ENCODE measurements at regions not wholly inside any gene's neighbourhood (a gene's known extent, or its start where the extent isn't known, plus 50 kb on each side); places are given as distances from the start of the nearest gene placed in this dataset.

DNA sequence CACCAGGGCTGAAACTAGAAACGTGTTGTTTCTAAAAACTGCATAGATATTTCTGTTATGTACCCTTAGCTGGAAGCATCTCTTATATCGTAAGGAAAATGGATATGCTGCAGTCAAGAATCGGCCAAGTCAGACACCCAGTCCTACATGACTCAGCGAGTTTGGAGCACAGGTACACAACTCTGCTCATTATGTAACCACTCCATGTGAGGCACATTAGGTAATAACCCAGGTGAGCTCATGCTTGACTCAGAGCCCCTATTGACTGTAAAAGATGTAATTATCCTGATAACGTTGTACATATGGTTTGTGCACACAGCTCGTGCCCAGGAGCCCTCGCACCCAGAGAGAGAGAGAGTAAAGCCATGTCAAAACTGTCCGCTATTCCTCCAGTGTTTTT, 593.7 kb upstream of the ACO1 start:
- Histone ChIP-seq H4K91ac (ENCODE audit: insufficient read length, low read depth, low read length) (no peak overlapping the region), H3K4me2 (ENCODE audit: insufficient read depth, insufficient read length, low read length) (no peak overlapping the region), H3K79me2 (ENCODE audit: insufficient read depth, low read length) (no peaks in the 10 kb centered on the region), H3K18ac (ENCODE audit: insufficient read length, low read depth, low read length) (no peak overlapping the region), H3K9me3 (ENCODE audit: control insufficient read depth, low read depth, low read length) (no peaks in the 10 kb centered on the region), H2AFZ (ENCODE audit: low read length) (no peak overlapping the region), H3K4ac (ENCODE audit: low read depth, low read length) (no peak overlapping the region), H2BK120ac (ENCODE audit: low read depth, low read length, poor library complexity, severe bottlenecking) (no peak overlapping the region), H3T11ph (ENCODE audit: low read length) (no peak overlapping the region), H2BK20ac (ENCODE audit: low read depth, low read length, poor library complexity, severe bottlenecking) (no peak overlapping the region), H3K23me2 (ENCODE audit: insufficient read length, low read depth, low read length, poor library complexity, severe bottlenecking) (no peaks in the 10 kb centered on the region), H3K9ac (ENCODE audit: extremely low read depth, insufficient read length, low read length) (no peak overlapping the region), H3K79me1 (ENCODE audit: insufficient read depth, low read depth, low read length, poor library complexity, severe bottlenecking) (no peaks in the 10 kb centered on the region), H3K27ac (ENCODE audit: insufficient read length, low read depth, low read length) (no peak overlapping the region), H2AK5ac (ENCODE audit: insufficient read length, low read length) (no peak overlapping the region), H4K5ac (ENCODE audit: insufficient read length, low read depth, low read length) (no peak overlapping the region), H3K27me3 (ENCODE audit: insufficient read depth, low read length) (no peaks in the 10 kb centered on the region), H4K20me1 (ENCODE audit: control insufficient read depth, insufficient read depth, insufficient read length) (no peaks in the 10 kb centered on the region), H3K14ac (ENCODE audit: insufficient read depth, low read length) (no peak overlapping the region), H2BK15ac (ENCODE audit: low read depth, low read length) (no peak overlapping the region), H3K4me1 (ENCODE audit: insufficient read depth, low read length) (no peaks in the 10 kb centered on the region), H2BK12ac (ENCODE audit: insufficient read length, low read depth, low read length) (no peak overlapping the region), H4K8ac (replicated peaks; ENCODE audit: insufficient read length, low read depth, low read length) (no peak overlapping the region), H3K23ac (ENCODE audit: insufficient read length, low read depth, low read length) (no peak overlapping the region), H2BK5ac (ENCODE audit: insufficient read length, low read length) (no peak overlapping the region), H3K56ac (ENCODE audit: insufficient read length, low read depth, low read length) (no peak overlapping the region)
- WGBS (ENCODE audit: extremely low coverage, insufficient read length, low lambda C conversion rate), result no CpG with 5 or more reads among the region's 8 CpGs
- H3K36me3 Mint-ChIP-seq (ENCODE audit: insufficient read depth in 1 of 3, low read depth in 3 of 3), result peaks cover 6 to 12% (median 7%) of the 10 kb centered on the region in 3 experiments; a peak in 6 of 7 replicates
- H3K9me3 Mint-ChIP-seq, result peaks cover 8 to 11% of the 10 kb centered on the region in 2 experiments; a peak in 3 of 5 replicates
- no peak overlapping the region for H3K27ac Mint-ChIP-seq
- peaks cover 0 to 3% of the 10 kb centered on the region in 2 experiments; a peak in 2 of 4 replicates for H3K4me1 Mint-ChIP-seq
- H3K27me3 Mint-ChIP-seq (ENCODE audit: low read depth), result no peaks in the 10 kb centered on the region
- DNase-seq, result no peak
- TF ChIP-seq, protein P1, sequence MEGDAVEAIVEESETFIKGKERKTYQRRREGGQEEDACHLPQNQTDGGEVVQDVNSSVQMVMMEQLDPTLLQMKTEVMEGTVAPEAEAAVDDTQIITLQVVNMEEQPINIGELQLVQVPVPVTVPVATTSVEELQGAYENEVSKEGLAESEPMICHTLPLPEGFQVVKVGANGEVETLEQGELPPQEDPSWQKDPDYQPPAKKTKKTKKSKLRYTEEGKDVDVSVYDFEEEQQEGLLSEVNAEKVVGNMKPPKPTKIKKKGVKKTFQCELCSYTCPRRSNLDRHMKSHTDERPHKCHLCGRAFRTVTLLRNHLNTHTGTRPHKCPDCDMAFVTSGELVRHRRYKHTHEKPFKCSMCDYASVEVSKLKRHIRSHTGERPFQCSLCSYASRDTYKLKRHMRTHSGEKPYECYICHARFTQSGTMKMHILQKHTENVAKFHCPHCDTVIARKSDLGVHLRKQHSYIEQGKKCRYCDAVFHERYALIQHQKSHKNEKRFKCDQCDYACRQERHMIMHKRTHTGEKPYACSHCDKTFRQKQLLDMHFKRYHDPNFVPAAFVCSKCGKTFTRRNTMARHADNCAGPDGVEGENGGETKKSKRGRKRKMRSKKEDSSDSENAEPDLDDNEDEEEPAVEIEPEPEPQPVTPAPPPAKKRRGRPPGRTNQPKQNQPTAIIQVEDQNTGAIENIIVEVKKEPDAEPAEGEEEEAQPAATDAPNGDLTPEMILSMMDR (conservative IDR thresholded peaks at IDR 0.05), result no peak
- no peak overlapping the region for H3K4me3 Mint-ChIP-seq

All from H9 (cell line).